ENCODE measurements at regions not wholly inside any gene's neighbourhood (a gene's known extent, or its start where the extent isn't known, plus 50 kb on each side); places are given as distances from the start of the nearest gene placed in this dataset.
"Not testable (repeated sequence)": the region's sequence is repeated elsewhere in the genome, so short reads cannot be mapped to it uniquely, and the experiment has no call there.

DNA sequence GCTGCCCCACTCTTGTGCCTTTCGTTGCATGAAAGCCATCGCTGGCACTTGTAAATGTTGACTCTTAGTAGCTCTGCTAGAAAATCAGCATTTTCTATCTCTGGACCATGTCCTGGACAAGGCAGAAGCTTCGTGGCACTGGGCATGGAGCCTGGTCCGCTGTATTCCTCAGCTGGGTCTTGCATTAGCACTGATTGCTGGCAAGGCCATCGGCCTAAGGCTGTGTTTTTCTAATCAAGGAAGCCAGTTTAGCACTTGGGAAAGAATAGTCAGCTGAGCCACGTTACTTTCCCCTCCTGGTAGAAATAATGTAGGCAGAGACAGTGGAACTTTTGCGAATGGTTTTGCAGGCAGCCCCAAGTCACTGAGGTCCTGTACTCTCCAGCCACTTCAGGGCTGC is 180.2 kb upstream of the EOLA2 start:
- CTCF ChIA-PET = no interaction called here
- POLR2A ChIA-PET = no interaction called here

DNA sequence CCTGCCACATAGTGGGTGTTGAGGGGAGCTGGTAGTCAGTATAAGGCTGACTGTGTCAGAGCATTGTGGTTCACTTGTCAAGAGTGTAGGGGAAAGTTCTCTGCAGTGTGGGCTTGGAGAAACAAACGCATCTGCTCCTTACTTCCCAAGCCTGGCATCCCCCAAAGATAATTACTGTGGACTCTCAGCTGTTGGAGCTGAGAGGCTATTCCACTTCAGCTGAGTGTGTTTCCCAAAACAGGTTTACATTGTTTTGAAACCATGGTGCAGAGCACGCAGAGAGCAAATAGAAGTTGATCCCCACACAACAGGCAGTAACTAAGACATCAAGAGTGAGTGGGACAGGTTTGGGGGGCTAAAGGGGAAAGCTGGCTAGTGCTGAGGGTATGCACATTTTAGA is 181.0 kb upstream of the EOLA2 start:
- ChIA-PET CTCF (interaction anchor here (0.6 kb wide), 1 partner anchor 11 kb away, joined by 3 read pairs; no protein-coding TSS in a partner anchor), POLR2A (no interaction called here)

GRCh38 chrX:150125045-150125444 is 186.8 kb upstream of the EOLA2 start:
- CTCF ChIA-PET, POLR2A ChIA-PET: not testable (repeated sequence)

- CTCF ChIA-PET = no interaction called here
- POLR2A ChIA-PET = no interaction called here
Observed at GRCh38 chrX:150127216-150127615, 188.9 kb upstream of the EOLA2 start.

GRCh38 chrX:150143721-150144440 is 205.6 kb upstream of the EOLA2 start:
- ChIA-PET CTCF (no interaction called here), POLR2A (no interaction called here)

- POLR2A ChIA-PET = no interaction called here
- CTCF ChIA-PET = no interaction called here
Observed at GRCh38 chrX:150146271-150146896, 208.1 kb upstream of the EOLA2 start.

GRCh38 chrX:150148749-150149672 is 210.7 kb upstream of the EOLA2 start:
- ChIA-PET POLR2A (no interaction called here), CTCF (no interaction called here)

DNA sequence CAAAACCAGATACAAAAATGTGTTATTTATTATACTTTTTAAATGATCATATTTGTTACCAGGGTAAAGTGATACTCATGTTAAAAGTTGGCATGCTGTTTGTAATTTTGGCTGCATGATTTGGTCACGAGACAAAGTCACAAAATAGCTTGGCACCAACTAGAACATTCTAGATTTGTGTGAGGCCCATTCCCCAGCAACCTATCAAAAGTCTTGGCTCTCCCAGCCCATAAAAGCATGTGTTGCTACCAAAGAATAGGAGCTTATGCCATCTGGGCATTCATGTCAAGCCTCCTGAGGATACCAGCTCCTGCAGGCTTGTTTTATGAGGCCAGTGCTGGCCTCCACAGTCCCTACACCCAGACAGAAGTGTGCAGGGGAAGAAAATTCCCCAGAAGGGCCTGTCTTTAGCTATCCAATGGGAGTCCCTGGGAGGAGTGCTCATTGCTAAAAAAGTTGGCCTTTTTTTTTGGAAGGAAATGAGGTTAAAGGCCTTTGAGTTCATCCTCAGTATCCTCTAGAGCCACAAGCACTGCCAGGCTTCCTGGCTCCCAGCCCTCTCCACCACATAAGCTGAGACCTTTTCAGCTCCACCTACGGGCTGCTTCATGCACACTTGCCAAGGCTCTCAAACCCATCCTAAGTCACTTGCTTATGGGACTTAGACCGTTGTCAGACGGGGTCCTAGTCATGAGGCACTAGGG is 211.9 kb upstream of the EOLA2 start:
- POLR2A ChIA-PET = no interaction called here
- CTCF ChIA-PET = no interaction called here

GRCh38 chrX:150150780-150151125 is 212.4 kb upstream of the MAMLD1 start:
- ChIA-PET POLR2A (no interaction called here), CTCF (no interaction called here)

DNA sequence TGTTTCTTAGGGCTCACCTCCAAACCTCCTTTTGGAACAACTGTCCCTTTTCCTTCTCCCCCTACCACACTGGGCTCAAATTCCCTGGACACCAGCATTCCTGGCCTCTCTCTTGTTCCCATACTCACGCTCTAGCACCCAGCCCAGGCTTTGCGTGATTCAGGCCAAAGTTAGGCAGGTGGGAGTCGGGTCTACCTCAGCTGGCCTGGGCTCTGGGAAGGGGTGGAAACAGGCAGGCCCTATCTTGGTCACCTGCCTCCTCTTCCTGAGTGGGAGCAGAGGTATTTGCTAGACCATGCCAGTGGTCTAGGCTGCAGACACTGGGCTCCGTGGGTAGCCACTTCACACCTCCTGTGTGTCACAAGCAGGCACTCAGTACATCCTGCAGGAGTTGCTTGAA is 211.1 kb upstream of the MAMLD1 start:
- ChIA-PET POLR2A (no interaction called here), CTCF (no interaction called here)

DNA sequence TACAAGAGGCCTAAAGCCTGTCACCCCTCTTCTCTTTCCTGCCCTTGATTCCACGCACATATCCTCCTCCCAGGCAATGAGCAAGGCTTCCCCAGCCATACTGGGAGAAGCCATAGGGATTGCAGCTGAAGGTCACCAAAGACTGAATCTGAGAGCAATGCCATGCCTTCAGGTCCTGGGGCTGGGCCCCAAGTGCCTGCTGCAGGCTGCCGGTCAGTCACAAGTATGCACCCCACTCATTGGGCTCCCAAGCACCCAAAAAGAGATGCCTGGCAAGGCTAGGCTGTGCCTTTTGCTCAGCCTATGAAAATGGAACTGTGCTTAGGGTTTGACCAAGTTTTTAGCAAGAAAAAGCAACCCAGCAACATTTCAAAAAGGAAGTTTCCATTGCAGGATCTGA is 210.6 kb upstream of the MAMLD1 start:
- ChIA-PET POLR2A (no interaction called here), CTCF (no interaction called here)

DNA sequence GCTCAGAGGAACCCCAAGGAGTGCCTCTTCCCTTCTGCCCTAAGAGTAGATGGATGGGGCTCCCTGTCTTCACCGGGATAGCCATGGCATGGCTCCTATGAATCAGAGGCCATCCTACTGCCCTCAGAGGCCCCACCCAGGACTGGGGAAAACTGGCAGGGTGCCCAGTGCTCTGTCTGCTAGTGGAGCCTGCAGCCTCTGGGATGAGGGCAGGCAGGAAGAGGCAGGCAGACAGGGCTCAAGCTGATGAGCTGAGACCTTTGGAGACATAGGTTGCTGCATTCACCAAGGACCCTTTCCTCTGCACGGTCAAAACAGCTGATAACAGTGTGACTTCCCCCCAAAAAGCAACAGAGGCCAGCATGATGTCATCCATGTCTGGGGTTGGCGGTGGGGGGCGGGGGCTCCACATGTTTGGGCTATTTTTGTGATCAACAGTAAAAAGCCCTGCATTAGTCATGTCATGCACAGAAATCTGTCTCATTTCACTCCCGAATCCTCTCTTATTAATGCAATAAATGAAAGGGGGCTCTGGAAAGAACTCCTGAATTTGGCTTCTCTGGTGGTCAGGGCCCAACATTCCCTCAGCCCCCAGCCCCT is 207.6 kb upstream of the MAMLD1 start:
- CTCF ChIA-PET = interaction anchor here (0.5 kb wide), 1 partner anchor 31 kb away, joined by 5 read pairs; no protein-coding TSS in a partner anchor
- POLR2A ChIA-PET = no interaction called here

GRCh38 chrX:150156615-150157014 is 206.5 kb upstream of the MAMLD1 start:
- ChIA-PET CTCF (no interaction called here), POLR2A (no interaction called here)

DNA sequence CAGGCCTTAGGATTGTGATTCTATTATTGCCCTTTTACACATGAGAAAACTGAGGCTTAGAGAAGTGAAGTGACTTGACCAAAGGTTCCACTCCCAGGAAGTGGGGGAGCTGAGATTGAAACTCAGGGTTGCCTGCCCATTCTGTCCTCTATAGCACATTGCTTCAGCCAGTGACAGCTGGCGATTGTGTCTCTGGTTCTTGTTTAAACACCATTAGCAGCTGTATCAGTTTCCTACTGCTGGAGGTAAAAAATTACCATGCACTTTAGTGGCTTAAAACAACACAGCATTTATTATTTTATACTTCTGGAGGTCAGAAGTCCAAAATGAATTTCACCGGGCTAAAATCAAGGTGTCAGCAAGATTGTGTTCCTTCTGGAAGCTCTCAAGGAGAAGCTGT is 205.8 kb upstream of the MAMLD1 start:
- CTCF ChIA-PET = no interaction called here
- POLR2A ChIA-PET = no interaction called here

DNA sequence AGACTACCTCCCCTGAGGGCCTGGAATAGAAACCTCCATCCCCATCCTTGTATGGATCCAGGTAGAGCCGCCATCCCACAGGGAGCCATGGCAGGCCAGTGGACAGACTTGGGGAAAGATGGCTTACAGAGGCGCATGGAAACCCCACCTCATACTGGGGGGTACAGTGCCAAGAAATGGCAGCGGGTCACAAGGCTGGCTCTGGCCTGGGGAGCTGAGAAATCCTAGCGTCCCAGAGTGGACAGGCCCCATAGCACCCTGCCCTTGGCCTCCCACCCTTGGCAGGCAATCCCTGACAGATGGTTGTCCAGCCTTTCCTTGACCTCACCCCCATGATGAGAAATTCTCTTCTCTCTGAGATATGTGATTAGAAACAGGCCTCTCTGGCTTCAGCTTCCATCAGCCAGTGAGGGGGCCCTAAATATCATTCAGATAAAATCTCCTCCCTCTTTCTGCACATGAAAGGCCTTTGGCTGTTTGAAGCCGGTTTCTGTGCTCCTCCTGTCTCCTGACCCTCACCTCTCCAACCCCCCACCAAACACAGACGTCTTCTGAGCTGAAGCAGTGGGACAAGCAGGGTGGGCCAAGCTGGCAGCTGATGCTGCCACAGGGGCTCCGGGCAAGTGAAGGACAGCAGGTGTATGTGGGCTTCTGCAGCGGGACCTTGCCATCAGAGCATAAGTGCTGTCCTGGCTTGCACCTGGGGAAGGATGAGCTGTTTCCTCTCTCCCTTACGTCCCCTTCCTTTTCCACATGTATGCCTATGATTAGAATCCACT is 204.4 kb upstream of the MAMLD1 start:
- ChIA-PET POLR2A (no interaction called here), CTCF (no interaction called here)

- CTCF ChIA-PET = no interaction called here
- POLR2A ChIA-PET = no interaction called here
Observed at GRCh38 chrX:150159537-150159936, 203.6 kb upstream of the MAMLD1 start.

GRCh38 chrX:150160656-150161055 is 202.5 kb upstream of the MAMLD1 start:
- POLR2A ChIA-PET = no interaction called here
- CTCF ChIA-PET = no interaction called here

- CTCF ChIA-PET = no interaction called here
Observed at GRCh38 chrX:150161193-150161592, 201.9 kb upstream of the MAMLD1 start.

GRCh38 chrX:150162141-150162540 is 201.0 kb upstream of the MAMLD1 start:
- CTCF ChIA-PET = no interaction called here

More at GRCh38 chrX:150161193-150161592, 201.9 kb upstream of the MAMLD1 start:
- POLR2A ChIA-PET = no interaction called here

More at GRCh38 chrX:150162141-150162540, 201.0 kb upstream of the MAMLD1 start:
- POLR2A ChIA-PET = no interaction called here

All from activated CD8-positive, alpha-beta memory T cell treated with anti-CD3 and anti-CD28 coated beads for 36 hours (primary cell).